ENCODE measurements at regions not wholly inside any gene's neighbourhood (a gene's known extent, or its start where the extent isn't known, plus 50 kb on each side); places are given as distances from the start of the nearest gene placed in this dataset.

- H3K27me3 ChIP-seq = no peaks in the 10 kb centered on the region
- H3K4me1 ChIP-seq = peaks cover 35% of the 10 kb centered on the region
- ATAC-seq (no peak), DNase-seq (no peak)
- H3K9me3 ChIP-seq = no peaks in the 10 kb centered on the region
- 70 to 92% methylated on average over 4 to 6 of the region's 6 CpGs for WGBS, 2 donors
- intact Hi-C loops (cut with DNase I) = no loop called here
- H3K27ac ChIP-seq = no peak overlapping the region
- no peak overlapping the region for H3K4me3 ChIP-seq
- TF ChIP-seq CTCF (IDR thresholded peaks at IDR 0.05) = no peak
- no peak for TF ChIP-seq POLR2A (IDR thresholded peaks at IDR 0.05)
- H3K36me3 ChIP-seq (replicated peaks in 1 of 2; ENCODE audit: insufficient read depth in 1 of 2, low read depth in 2 of 2) = no peaks in the 10 kb centered on the region
These were observed 183.2 kb downstream of the TUBA3C start for GRCh38 chr13:18998389-18998788.

- WGBS, 2 donors = 85 to 90% methylated on average over 1 of the region's 1 CpG
These were observed 185.0 kb downstream of the TUBA3C start for GRCh38 chr13:18996627-18997051.

GRCh38 chr13:18996221-18996620 is 185.4 kb downstream of the TUBA3C start:
- DNase-seq = no peak
- Histone ChIP-seq H3K4me3 (no peak overlapping the region), H3K27ac (peak overlapping the region in 1 of 4 donors; percentile 12), H3K27me3 (no peaks in the 10 kb centered on the region), H3K9me3 (no peaks in the 10 kb centered on the region), H3K4me1 (peaks cover 51% of the 10 kb centered on the region), H3K36me3 (replicated peaks in 1 of 2; ENCODE audit: insufficient read depth in 1 of 2, low read depth in 2 of 2) (no peaks in the 10 kb centered on the region)
- TF ChIP-seq CTCF (IDR thresholded peaks at IDR 0.05) (no peak), POLR2A (IDR thresholded peaks at IDR 0.05) (no peak)
- no peak for ATAC-seq
- intact Hi-C loops (cut with DNase I) = no loop called here
- WGBS, 2 donors = 40 to 42% methylated on average over 2 of the region's 2 CpGs

More at GRCh38 chr13:18996627-18997051, 185.0 kb downstream of the TUBA3C start:
- H3K4me1 ChIP-seq = peaks cover 51% of the 10 kb centered on the region
- no peaks in the 10 kb centered on the region for H3K36me3 ChIP-seq (replicated peaks in 1 of 2; ENCODE audit: insufficient read depth in 1 of 2, low read depth in 2 of 2)
- peak; percentile 38 to 62 (median 51) for DNase-seq
- ATAC-seq = no peak
- intact Hi-C loops (cut with DNase I) = no loop called here
- H3K4me3 ChIP-seq = no peak overlapping the region
- H3K27ac ChIP-seq = peak overlapping the region in 1 of 4 donors; percentile 12
- no peaks in the 10 kb centered on the region for H3K9me3 ChIP-seq
- TF ChIP-seq POLR2A (IDR thresholded peaks at IDR 0.05) (no peak), CTCF (IDR thresholded peaks at IDR 0.05) (no peak)
- no peaks in the 10 kb centered on the region for H3K27me3 ChIP-seq

- H3K4me1 ChIP-seq = peaks cover 51% of the 10 kb centered on the region
- DNase-seq (peak in 1 of 4 donors; percentile 15), ATAC-seq (no peak)
- intact Hi-C loops (cut with DNase I) = no loop called here
- H3K36me3 ChIP-seq (replicated peaks in 1 of 2; ENCODE audit: insufficient read depth in 1 of 2, low read depth in 2 of 2) = no peaks in the 10 kb centered on the region
- TF ChIP-seq POLR2A (IDR thresholded peaks at IDR 0.05) (no peak), CTCF (IDR thresholded peaks at IDR 0.05) (no peak)
- no peak overlapping the region for H3K4me3 ChIP-seq
- peak overlapping the region in 1 of 4 donors; percentile 71 for H3K27ac ChIP-seq
- H3K9me3 ChIP-seq = no peaks in the 10 kb centered on the region
- no peaks in the 10 kb centered on the region for H3K27me3 ChIP-seq
- WGBS, 2 donors = 30 to 39% methylated on average over 1 of the region's 1 CpG
These were observed 186.3 kb downstream of the TUBA3C start for GRCh38 chr13:18995259-18995873.
